ENCODE measurements at regions not wholly inside any gene's neighbourhood (a gene's known extent, or its start where the extent isn't known, plus 50 kb on each side); places are given as distances from the start of the nearest gene placed in this dataset.

DNA sequence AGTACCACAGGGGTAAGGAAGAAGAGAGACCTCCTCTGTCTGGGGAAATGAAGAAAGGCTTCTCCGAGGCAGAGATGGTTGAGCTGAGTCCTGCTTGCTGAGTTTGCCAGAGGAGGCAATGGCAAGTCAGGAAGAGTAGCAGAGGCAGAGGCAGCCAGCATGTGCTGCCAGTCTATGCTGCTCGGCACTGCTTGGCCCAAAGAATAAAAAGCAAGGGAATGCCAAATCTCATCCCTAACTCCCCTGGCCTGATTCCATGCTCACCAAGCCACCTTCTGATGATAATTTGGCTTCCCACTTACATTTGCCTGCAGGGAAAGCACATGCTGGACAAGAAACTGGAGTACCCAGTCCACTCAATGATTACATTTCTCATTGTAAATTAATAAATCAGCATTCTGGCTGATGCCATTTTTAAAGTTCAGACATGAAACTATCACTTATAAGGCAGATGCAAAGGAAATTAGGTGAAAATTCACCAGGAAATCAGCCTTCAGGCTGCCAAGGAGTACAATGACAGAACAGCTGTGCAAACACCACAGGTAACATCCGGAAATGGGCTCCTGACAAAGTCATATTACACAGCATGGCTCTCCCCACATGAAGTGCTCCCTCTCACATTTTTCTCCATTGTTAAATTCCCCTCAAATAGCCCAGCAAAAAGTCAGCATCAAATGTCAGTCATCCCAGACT lies 245.9 kb downstream of the MTERF1 start:
- TF ChIP-seq MEF2A (IDR thresholded peaks at IDR 0.05; ENCODE audit: control insufficient read depth, low read depth, low read length) (no peak), ZSCAN29 (IDR thresholded peaks at IDR 0.05) (no peak), NFATC3 (IDR thresholded peaks at IDR 0.05) (no peak), ZNF785 (CRISPR knock-in tag; IDR thresholded peaks at IDR 0.05) (no peak), POLR2G (IDR thresholded peaks at IDR 0.05; ENCODE audit: low read depth, low read length) (no peak), ELF4 (CRISPR knock-in tag; IDR thresholded peaks at IDR 0.05) (no peak), CCAR2 (IDR thresholded peaks at IDR 0.05; ENCODE audit: low read depth, low read length) (no peak), KAT7 (CRISPR knock-in tag; IDR thresholded peaks at IDR 0.05; ENCODE audit: borderline replicate concordance) (no peak), FOXM1 (IDR thresholded peaks at IDR 0.05; ENCODE audit: low read depth) (no peak), FOXM1 (CRISPR knock-in tag; IDR thresholded peaks at IDR 0.05; ENCODE audit: low read depth) (no peak), ZFP1 (CRISPR knock-in tag; IDR thresholded peaks at IDR 0.05) (no peak)
- TF ChIP-seq, protein P1, sequence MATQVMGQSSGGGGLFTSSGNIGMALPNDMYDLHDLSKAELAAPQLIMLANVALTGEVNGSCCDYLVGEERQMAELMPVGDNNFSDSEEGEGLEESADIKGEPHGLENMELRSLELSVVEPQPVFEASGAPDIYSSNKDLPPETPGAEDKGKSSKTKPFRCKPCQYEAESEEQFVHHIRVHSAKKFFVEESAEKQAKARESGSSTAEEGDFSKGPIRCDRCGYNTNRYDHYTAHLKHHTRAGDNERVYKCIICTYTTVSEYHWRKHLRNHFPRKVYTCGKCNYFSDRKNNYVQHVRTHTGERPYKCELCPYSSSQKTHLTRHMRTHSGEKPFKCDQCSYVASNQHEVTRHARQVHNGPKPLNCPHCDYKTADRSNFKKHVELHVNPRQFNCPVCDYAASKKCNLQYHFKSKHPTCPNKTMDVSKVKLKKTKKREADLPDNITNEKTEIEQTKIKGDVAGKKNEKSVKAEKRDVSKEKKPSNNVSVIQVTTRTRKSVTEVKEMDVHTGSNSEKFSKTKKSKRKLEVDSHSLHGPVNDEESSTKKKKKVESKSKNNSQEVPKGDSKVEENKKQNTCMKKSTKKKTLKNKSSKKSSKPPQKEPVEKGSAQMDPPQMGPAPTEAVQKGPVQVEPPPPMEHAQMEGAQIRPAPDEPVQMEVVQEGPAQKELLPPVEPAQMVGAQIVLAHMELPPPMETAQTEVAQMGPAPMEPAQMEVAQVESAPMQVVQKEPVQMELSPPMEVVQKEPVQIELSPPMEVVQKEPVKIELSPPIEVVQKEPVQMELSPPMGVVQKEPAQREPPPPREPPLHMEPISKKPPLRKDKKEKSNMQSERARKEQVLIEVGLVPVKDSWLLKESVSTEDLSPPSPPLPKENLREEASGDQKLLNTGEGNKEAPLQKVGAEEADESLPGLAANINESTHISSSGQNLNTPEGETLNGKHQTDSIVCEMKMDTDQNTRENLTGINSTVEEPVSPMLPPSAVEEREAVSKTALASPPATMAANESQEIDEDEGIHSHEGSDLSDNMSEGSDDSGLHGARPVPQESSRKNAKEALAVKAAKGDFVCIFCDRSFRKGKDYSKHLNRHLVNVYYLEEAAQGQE (IDR thresholded peaks at IDR 0.05; ENCODE audit: borderline replicate concordance), result no peak
- TF ChIP-seq, protein P1 (CRISPR knock-in tag; IDR thresholded peaks at IDR 0.05; ENCODE audit: low read depth), result no peak
- TF ChIP-seq, protein P2, sequence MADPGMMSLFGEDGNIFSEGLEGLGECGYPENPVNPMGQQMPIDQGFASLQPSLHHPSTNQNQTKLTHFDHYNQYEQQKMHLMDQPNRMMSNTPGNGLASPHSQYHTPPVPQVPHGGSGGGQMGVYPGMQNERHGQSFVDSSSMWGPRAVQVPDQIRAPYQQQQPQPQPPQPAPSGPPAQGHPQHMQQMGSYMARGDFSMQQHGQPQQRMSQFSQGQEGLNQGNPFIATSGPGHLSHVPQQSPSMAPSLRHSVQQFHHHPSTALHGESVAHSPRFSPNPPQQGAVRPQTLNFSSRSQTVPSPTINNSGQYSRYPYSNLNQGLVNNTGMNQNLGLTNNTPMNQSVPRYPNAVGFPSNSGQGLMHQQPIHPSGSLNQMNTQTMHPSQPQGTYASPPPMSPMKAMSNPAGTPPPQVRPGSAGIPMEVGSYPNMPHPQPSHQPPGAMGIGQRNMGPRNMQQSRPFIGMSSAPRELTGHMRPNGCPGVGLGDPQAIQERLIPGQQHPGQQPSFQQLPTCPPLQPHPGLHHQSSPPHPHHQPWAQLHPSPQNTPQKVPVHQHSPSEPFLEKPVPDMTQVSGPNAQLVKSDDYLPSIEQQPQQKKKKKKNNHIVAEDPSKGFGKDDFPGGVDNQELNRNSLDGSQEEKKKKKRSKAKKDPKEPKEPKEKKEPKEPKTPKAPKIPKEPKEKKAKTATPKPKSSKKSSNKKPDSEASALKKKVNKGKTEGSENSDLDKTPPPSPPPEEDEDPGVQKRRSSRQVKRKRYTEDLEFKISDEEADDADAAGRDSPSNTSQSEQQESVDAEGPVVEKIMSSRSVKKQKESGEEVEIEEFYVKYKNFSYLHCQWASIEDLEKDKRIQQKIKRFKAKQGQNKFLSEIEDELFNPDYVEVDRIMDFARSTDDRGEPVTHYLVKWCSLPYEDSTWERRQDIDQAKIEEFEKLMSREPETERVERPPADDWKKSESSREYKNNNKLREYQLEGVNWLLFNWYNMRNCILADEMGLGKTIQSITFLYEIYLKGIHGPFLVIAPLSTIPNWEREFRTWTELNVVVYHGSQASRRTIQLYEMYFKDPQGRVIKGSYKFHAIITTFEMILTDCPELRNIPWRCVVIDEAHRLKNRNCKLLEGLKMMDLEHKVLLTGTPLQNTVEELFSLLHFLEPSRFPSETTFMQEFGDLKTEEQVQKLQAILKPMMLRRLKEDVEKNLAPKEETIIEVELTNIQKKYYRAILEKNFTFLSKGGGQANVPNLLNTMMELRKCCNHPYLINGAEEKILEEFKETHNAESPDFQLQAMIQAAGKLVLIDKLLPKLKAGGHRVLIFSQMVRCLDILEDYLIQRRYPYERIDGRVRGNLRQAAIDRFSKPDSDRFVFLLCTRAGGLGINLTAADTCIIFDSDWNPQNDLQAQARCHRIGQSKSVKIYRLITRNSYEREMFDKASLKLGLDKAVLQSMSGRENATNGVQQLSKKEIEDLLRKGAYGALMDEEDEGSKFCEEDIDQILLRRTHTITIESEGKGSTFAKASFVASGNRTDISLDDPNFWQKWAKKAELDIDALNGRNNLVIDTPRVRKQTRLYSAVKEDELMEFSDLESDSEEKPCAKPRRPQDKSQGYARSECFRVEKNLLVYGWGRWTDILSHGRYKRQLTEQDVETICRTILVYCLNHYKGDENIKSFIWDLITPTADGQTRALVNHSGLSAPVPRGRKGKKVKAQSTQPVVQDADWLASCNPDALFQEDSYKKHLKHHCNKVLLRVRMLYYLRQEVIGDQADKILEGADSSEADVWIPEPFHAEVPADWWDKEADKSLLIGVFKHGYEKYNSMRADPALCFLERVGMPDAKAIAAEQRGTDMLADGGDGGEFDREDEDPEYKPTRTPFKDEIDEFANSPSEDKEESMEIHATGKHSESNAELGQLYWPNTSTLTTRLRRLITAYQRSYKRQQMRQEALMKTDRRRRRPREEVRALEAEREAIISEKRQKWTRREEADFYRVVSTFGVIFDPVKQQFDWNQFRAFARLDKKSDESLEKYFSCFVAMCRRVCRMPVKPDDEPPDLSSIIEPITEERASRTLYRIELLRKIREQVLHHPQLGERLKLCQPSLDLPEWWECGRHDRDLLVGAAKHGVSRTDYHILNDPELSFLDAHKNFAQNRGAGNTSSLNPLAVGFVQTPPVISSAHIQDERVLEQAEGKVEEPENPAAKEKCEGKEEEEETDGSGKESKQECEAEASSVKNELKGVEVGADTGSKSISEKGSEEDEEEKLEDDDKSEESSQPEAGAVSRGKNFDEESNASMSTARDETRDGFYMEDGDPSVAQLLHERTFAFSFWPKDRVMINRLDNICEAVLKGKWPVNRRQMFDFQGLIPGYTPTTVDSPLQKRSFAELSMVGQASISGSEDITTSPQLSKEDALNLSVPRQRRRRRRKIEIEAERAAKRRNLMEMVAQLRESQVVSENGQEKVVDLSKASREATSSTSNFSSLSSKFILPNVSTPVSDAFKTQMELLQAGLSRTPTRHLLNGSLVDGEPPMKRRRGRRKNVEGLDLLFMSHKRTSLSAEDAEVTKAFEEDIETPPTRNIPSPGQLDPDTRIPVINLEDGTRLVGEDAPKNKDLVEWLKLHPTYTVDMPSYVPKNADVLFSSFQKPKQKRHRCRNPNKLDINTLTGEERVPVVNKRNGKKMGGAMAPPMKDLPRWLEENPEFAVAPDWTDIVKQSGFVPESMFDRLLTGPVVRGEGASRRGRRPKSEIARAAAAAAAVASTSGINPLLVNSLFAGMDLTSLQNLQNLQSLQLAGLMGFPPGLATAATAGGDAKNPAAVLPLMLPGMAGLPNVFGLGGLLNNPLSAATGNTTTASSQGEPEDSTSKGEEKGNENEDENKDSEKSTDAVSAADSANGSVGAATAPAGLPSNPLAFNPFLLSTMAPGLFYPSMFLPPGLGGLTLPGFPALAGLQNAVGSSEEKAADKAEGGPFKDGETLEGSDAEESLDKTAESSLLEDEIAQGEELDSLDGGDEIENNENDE (IDR thresholded peaks at IDR 0.05; ENCODE audit: low read depth, low read length), result no peak
